HG02759 (cell line): ENCODE measurements at regions not wholly inside any gene's neighbourhood (a gene's known extent, or its start where the extent isn't known, plus 50 kb on each side); places are given as distances from the start of the nearest gene placed in this dataset.
A peak's percentile ranks its signal among the peaks of the same experiment; 100 is the strongest.
"Not testable (repeated sequence)": the region's sequence is repeated elsewhere in the genome, so short reads cannot be mapped to it uniquely, and the experiment has no call there.

ENCODE experiments used
- ATAC-seq: cut with Tn5 transposase; IDR thresholded peaks from one replicate; pipeline ENCODE4 v1.9.1; 2021; ENCODE audit warnings: mild to moderate bottlenecking, moderate library complexity; ENCODE audit not compliant: unreplicated experiment

- ATAC-seq, result no peak
These were observed 120.6 kb upstream of the JADE1 start for GRCh38 chr4:128688846-128689437.

GRCh38 chr4:128688033-128688721 lies 121.3 kb upstream of the JADE1 start:
- no peak for ATAC-seq

- no peak for ATAC-seq
These were observed 122.7 kb upstream of the JADE1 start for GRCh38 chr4:128686810-128687209.

GRCh38 chr4:128686032-128686465 lies 123.5 kb upstream of the JADE1 start:
- ATAC-seq, result no peak

- ATAC-seq, result no peak
These were observed 125.5 kb upstream of the JADE1 start for GRCh38 chr4:128684016-128684415.

- no peak for ATAC-seq
These were observed 126.4 kb upstream of the JADE1 start for GRCh38 chr4:128682942-128683666.

- no peak for ATAC-seq
These were observed 133.4 kb upstream of the JADE1 start for GRCh38 chr4:128676095-128676494.

- ATAC-seq, result peak; percentile 94
These were observed 134.4 kb upstream of the JADE1 start for GRCh38 chr4:128675083-128675482.

GRCh38 chr4:128673159-128673558 lies 136.3 kb upstream of the JADE1 start:
- ATAC-seq, result not testable (repeated sequence)

GRCh38 chr4:128672596-128672995 lies 136.9 kb upstream of the JADE1 start:
- not testable (repeated sequence) for ATAC-seq

GRCh38 chr4:128670513-128670912 lies 139.0 kb upstream of the JADE1 start:
- no peak for ATAC-seq

- ATAC-seq, result no peak
These were observed 140.9 kb upstream of the JADE1 start for GRCh38 chr4:128668566-128668965.

- ATAC-seq, result no peak
These were observed 144.0 kb upstream of the JADE1 start for GRCh38 chr4:128665514-128665913.

- ATAC-seq, result peak; percentile 64
These were observed 146.2 kb upstream of the JADE1 start for GRCh38 chr4:128663325-128663724.

- ATAC-seq, result no peak
These were observed 148.0 kb upstream of the JADE1 start for GRCh38 chr4:128661479-128661878.

- ATAC-seq, result no peak
These were observed 148.9 kb upstream of the JADE1 start for GRCh38 chr4:128660361-128661215.

- ATAC-seq, result no peak
These were observed 151.3 kb upstream of the JADE1 start for GRCh38 chr4:128658214-128658631.

- no peak for ATAC-seq
These were observed 151.9 kb upstream of the JADE1 start for GRCh38 chr4:128657638-128658037.

GRCh38 chr4:128654465-128654864 lies 155.0 kb upstream of the JADE1 start:
- ATAC-seq, result no peak

- no peak for ATAC-seq
These were observed 155.7 kb upstream of the JADE1 start for GRCh38 chr4:128653527-128654444.
